H7 (cell line): ENCODE measurements at regions not wholly inside any gene's neighbourhood (a gene's known extent, or its start where the extent isn't known, plus 50 kb on each side); places are given as distances from the start of the nearest gene placed in this dataset.
"Not testable (repeated sequence)": the region's sequence is repeated elsewhere in the genome, so short reads cannot be mapped to it uniquely, and the experiment has no call there.

Experiments used
- DNase-seq: peaks from one replicate; pipeline ENCODE4 v3.0.0; 2012
- H3K27me3 ChIP-seq: 2 replicates; pipeline ENCODE4 v1.6.0; 2011; ENCODE audit warnings: mild to moderate bottlenecking, low read length; ENCODE audit not compliant: control insufficient read depth, insufficient read depth
- H3K36me3 ChIP-seq: replicated peaks from 2 replicates; pipeline ENCODE4 v1.5.1; 2011; ENCODE audit warnings: low read length; ENCODE audit not compliant: control insufficient read depth, insufficient read depth
- H3K4me3 ChIP-seq: 2 replicates; pipeline ENCODE4 v1.5.1; 2011; ENCODE audit warnings: low read depth, mild to moderate bottlenecking, control low read depth, low read length, moderate library complexity; ENCODE audit not compliant: insufficient read depth

DNA sequence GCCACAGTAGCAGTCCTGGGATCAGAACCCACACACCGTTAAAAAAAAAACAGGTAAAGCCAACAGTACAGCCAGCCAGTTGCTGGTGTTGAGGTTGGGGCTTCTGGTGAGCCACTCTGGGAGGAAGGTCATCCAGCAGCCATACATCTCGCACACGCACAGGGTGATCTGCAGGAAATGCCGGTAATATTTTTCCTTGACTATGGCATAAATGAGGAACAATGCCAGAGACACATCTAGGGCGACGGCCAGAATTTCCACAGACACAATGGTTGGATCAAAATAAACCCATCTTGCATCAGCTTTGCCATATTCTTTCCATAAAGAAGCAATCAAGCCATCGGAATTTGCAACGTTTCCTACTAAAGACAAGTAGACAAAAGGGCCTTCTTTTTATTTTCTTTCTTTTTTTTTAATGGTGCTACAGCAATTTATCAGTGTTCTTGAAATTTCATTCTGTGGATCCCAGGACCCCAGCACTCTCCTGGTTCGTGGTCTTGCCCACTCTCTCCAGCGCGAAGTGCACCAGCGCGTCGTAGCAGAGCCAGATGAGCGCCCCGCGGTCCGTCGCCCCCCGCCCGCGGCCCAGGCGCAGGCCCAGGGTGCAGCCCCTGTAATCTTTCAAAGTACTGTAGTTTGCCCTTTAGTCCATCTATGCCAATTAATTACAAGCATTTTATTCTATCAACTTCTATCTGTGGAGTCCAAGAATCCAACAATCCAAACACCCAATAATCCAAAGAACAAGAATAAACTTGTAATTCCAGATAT, 861.0 kb downstream of the CDH11 start:
- not testable (repeated sequence) for DNase-seq, H3K27me3 ChIP-seq, H3K36me3 ChIP-seq, H3K4me3 ChIP-seq

DNA sequence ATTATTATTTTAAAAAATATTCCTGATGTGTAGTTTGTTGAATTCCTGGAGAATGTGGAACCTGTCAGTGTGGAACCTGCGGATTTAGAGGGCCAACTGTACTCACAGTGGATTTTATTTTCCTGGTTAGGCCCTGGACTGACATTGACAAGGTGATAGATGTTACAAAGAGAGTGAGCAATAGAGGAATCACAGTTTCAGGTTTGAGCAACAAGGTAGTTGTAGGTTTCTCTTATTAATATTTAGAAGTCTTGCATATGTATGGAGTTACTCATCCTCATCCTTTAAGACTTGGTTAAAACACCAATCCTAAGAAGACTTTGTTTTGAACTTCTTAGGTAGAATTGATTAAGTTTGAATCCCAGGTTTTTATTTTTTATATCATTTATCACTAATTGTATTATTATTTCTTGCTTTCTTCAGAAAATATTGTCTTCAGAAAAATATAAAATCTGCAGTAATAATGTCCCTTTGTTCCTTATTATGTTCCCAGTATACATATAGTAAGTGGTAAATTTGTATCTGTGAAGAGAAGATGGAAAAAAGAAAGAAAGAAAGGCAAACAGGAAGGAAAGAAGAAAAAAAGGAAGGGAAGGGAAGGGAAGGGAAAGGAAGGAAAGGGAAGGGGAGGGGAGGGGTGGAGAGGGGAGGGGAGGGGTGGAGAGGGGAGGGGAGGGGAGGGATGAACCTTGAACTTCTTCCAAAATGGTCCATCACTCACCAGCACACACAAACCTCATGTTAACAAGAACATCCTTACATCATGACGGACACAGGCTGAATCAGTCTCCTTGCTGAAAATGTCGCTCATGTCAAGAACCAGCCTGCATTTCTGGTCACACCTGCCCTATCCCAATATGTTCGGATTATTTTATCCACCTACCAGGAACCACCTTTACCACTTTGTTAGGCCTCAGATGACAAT, 867.2 kb downstream of the CDH11 start:
- Histone ChIP-seq H3K27me3 (no peaks in the 10 kb centered on the region), H3K4me3 (no peak overlapping the region), H3K36me3 (no peaks in the 10 kb centered on the region)
- DNase-seq, result no peak

DNA sequence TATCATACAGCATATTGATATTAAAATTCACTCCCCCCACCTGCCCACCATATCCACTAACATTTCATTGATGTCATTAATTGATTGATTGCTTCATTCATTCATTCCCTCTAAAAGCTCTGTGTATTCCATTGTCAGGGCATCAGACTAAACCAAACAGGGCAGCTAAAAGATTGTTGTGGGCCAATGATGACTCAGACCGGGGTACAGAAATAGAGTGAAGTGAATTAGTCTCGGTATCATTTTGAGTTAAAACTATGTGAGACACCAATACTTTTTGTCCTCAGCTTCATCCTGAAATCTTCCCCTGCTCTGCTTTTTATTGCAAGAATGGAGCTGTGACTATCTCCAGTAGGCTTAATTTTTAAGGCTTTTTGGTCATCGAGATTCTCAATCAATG, 868.3 kb downstream of the CDH11 start:
- Histone ChIP-seq H3K4me3 (no peak overlapping the region), H3K27me3 (no peaks in the 10 kb centered on the region), H3K36me3 (no peaks in the 10 kb centered on the region)
- no peak for DNase-seq

DNA sequence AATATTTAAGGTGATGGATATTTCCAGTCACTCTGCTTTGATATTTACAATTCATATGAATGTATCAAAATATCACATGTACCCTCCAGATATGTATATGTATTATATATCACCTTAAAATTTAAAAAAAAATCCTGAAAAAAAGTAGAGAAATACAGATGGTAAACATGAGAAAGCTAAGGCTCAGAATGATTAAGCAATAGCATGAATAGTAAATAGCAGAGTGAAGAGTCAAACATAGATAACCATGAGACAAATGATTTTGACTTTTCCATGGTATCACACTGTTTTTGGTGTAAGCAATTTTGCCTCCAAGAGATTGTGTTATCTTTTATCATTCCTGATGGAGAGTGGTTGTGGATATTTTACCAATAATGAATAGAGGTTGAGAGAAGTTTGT, 868.8 kb downstream of the CDH11 start:
- Histone ChIP-seq H3K4me3 (no peak overlapping the region), H3K36me3 (no peaks in the 10 kb centered on the region), H3K27me3 (no peaks in the 10 kb centered on the region)
- DNase-seq, result no peak

DNA sequence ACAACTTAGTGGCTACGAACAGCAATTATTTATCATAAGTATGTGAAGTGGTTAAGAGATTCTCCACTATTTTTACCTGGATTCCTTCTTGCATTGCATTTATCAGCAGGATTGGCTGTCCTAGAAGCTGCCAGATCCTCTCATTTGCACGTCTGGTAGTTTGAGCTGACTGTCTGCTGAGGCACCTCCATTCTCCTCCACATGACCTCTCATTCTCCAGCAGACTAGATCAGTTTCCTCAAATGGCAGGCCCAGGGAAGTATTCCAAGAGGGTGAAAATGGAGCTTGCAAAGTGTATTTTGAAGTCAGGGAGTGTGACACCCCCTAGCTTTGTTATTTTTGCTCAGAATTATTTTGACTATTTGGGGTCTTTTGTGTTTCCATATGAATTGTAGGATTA, 870.1 kb downstream of the CDH11 start:
- no peaks in the 10 kb centered on the region for H3K27me3 ChIP-seq
- H3K4me3 ChIP-seq, result no peak overlapping the region
- H3K36me3 ChIP-seq, result no peaks in the 10 kb centered on the region
- no peak for DNase-seq

DNA sequence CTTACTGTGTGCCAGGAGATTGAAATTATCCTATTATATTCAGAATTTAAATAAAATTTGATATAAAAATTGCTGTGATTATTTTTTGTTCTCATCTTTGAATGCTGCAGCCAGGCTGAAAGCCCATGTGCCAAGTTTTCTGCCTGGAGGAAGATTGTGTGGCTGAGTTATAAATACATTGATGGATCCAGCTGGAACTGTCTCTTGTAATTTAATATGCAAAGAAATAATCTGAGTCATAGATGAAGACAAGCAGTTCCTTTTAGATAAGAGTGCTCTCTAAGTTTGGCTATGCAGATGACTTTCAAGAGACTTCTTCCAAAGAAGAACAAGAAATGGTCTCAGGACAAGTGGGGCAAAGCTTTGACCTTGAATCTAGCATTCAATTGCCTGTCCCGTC, 871.0 kb downstream of the CDH11 start:
- no peaks in the 10 kb centered on the region for H3K27me3 ChIP-seq
- DNase-seq, result no peak
- no peak overlapping the region for H3K4me3 ChIP-seq
- no peaks in the 10 kb centered on the region for H3K36me3 ChIP-seq

DNA sequence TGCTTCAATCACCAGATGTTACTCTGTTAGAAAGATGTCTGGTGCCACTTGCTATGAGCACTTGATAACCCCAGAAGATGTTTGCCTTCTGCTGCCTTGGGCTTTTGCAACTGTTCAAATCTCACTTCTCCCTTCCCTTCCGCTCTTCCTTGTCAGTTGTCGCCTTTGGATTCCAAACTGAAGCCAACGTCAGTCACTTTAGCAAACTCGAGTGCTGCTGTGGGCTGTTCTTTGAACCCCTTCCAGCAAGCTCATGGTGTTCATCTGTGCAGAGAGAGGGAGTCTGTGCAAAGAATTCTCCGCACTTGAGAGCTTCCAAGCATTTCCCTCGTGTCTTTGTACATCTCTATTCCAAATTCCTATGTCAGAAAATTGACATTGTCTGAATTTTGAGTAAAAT, 879.4 kb downstream of the CDH11 start:
- Histone ChIP-seq H3K27me3 (no peaks in the 10 kb centered on the region), H3K36me3 (no peaks in the 10 kb centered on the region), H3K4me3 (no peak overlapping the region)
- DNase-seq, result no peak

DNA sequence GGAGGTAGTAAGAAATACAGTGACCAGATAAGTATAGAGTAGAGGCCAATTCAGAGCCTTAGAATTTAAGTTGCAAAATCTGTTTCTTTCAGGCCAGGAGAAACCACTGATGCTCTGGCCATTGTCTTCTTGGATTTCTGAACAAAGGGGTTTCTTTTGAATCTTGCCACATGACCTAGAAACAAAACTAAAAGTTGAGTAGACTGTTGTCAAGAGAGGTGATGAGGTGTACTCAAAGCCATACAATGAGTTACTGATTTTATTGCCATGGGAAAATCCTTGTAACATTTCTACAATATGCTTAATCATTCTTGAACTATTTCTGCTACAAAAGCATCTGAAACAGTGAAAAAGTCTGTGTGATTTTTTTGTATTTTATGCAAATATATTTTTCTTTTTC, 881.3 kb downstream of the CDH11 start:
- DNase-seq, result no peak
- Histone ChIP-seq H3K4me3 (no peak overlapping the region), H3K36me3 (no peaks in the 10 kb centered on the region), H3K27me3 (no peaks in the 10 kb centered on the region)

DNA sequence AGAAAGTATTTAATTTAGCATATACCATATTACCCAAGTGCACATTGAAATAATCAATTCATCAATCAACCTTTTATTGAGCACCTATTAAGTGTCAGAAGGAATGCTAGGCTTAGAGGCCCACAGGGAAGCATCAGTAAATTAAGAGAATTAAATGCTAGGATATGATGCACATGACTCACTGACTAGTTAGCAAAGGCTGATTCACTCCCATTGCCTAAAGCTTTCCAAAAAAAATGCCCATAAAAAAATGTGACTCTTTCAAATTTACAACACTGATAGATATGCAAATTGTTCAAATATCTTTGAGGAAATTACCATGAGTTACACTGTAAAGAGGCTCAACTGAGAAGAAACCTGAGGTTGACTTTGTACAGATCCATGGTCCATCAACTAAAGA, 883.3 kb downstream of the CDH11 start:
- Histone ChIP-seq H3K36me3 (no peaks in the 10 kb centered on the region), H3K4me3 (no peak overlapping the region), H3K27me3 (no peaks in the 10 kb centered on the region)
- no peak for DNase-seq

DNA sequence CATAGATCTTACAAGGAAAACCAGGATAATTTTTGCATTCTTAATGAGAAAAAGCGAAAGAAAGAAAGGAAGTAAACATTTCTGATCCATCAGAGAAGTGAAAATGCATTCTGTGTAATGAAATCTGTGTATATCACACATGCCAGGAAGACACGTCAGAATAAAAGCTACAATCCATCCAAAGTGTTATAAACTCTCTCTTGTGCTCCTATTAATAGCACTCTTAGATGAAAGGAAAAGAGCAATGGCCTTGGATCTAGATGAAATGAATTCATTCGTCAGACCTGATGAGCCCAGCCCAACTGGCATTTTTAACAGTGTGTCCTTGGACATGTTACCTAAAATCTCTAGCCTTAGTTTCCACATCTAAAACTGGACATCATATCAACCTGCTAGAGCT, 885.5 kb downstream of the CDH11 start:
- no peaks in the 10 kb centered on the region for H3K27me3 ChIP-seq
- H3K4me3 ChIP-seq, result no peak overlapping the region
- no peak for DNase-seq
- H3K36me3 ChIP-seq, result no peaks in the 10 kb centered on the region

DNA sequence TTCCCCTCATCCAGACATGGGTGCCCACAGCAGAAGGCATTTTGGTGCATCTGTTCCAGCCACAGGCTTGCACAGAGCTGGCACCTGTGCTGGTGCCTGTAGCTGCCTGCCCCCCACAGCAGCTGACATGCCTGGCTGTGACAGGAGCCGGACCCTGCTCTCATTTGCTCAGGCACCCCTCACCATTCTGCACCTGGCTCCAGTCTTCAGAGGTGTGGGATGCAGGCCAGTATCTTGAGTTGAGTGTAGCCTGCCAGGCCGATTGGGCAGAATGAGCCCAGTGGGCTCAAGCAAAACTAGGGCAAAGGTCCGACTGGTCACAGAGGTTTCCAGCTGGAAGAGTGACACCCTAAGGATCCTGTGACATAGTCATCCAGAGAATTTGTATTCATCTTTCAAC, 887.7 kb downstream of the CDH11 start:
- Histone ChIP-seq H3K4me3 (no peak overlapping the region), H3K27me3 (no peaks in the 10 kb centered on the region), H3K36me3 (no peaks in the 10 kb centered on the region)
- DNase-seq, result no peak

DNA sequence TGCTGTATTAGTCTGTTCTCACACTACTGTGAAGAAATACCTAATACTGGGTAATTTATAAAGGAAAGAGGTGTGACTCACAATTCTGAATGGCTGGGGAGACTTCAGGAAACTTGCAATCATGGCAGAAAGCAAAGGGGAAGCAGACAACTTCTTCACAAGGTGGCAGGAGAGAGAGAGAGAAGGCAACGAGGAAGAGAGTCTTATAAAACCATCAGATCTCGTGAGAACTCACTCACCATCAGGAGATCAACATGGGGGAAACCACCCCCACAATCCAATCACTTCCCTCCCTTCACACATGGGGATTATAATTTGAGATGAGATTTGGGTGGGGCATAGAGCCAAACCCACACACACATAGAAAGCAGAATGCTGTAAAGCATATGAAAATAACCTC, 896.2 kb downstream of the CDH11 start:
- no peak for DNase-seq
- Histone ChIP-seq H3K4me3 (no peak overlapping the region), H3K27me3 (no peaks in the 10 kb centered on the region), H3K36me3 (no peaks in the 10 kb centered on the region)

DNA sequence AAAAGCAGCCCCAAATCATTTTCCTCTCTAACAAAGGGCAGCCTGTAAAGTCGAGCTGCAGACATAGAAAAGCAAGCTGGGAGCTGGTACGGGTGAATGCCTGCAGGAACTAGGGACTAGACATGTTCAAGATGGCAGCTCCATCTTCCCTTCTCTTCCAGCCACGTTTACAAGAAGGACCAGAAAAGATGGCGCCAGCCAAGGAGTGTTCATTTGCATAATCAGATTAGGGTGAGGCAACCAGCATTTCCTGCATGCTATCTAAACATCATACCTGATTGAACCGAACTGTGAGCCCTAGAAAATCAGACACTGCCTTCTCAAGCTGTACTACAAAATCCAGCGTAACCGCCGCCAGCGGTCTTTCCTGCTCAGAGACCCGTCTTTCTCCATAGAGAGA, 896.8 kb downstream of the CDH11 start:
- no peak for DNase-seq

DNA sequence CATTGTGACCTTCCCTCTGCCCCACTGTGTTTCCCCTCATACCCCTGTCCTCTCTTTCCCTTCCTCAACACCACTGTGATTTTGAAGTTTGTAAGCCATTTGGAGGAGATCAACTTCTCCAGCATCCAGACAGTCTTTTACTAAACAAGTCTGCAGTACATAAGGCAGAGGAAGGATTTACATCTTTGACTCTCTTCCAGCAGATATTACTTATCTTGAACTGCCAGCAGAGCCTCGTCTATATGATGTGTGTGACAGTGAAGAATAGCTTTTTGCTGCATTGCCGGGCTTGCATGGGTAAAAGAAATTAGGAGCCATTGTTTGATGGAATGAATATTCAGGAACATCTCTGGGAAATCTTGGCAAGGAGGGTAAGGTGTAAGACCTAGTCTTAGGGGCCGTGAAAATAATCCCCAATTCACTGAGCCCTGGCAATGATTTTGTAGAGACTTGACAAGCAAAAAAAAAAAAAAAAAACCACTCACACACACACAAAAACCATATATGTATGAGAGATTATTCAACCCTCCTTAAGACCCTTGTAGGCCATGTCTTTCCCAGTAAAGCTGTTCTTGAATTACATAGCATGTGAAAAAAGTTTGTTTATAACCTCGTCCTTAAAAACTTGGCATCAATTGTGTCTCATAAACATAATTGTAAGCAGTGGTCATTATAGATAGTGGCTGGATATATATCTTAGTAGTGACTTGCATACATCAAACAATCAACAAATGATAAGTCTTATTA, 903.9 kb downstream of the CDH11 start:
- DNase-seq, result no peak
- no peak overlapping the region for H3K4me3 ChIP-seq
- H3K36me3 ChIP-seq, result no peaks in the 10 kb centered on the region
- no peaks in the 10 kb centered on the region for H3K27me3 ChIP-seq

More for the DNA sequence above, 896.8 kb downstream of the CDH11 start:
- H3K4me3 ChIP-seq, result no peak overlapping the region
- H3K27me3 ChIP-seq, result no peaks in the 10 kb centered on the region
- no peaks in the 10 kb centered on the region for H3K36me3 ChIP-seq

DNA sequence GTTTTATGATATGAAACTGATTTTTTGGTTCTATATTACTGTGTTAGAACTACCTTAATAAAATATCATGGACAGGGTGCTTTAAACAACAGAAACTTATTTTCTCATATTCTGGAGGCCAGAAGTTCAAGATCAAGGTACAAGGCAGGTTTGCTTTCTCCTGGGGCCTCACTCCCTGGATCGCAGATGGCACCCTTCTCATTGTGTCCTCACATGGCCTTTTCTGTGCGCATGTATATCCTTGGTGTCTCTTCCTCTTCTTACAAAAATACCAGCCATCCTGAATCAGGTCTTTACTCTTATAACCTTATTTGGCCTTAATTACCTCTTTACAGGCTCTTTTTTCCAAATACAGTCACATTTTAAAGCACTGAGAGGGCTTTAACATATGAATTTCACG, 906.1 kb downstream of the CDH11 start:
- H3K27me3 ChIP-seq, result no peaks in the 10 kb centered on the region
- no peak for DNase-seq
- no peak overlapping the region for H3K4me3 ChIP-seq
- H3K36me3 ChIP-seq, result no peaks in the 10 kb centered on the region
